Neuronal stem cell (in vitro differentiated cells): ENCODE measurements at regions not wholly inside any gene's neighbourhood (a gene's known extent, or its start where the extent isn't known, plus 50 kb on each side); places are given as distances from the start of the nearest gene placed in this dataset.

Source experiments
- DNase-seq: peaks from one replicate; pipeline ENCODE4 v3.0.0-alpha.2; 2013; ENCODE audit warnings: low spot score
- H2AFZ ChIP-seq: one replicate; pipeline ENCODE4 v1.6.1; 2013; ENCODE audit warnings: mild to moderate bottlenecking, low read length, inconsistent platforms
- H2AK5ac ChIP-seq: 2 replicates; pipeline ENCODE4 v1.6.1; 2013; ENCODE audit warnings: low read depth, mild to moderate bottlenecking, inconsistent platforms, low read length, moderate library complexity, mixed read lengths
- H2BK120ac ChIP-seq: 2 replicates; pipeline ENCODE4 v1.6.1; 2013; ENCODE audit warnings: low read depth, mild to moderate bottlenecking, inconsistent platforms, low read length, moderate library complexity, mixed read lengths
- H2BK12ac ChIP-seq: one replicate; pipeline ENCODE4 v1.6.1; 2013; ENCODE audit warnings: low read length, inconsistent platforms
- H2BK15ac ChIP-seq: 2 replicates; pipeline ENCODE4 v1.6.1; 2013; ENCODE audit warnings: mild to moderate bottlenecking, low read length, inconsistent platforms, mixed read lengths
- H2BK5ac ChIP-seq: one replicate; pipeline ENCODE4 v1.6.1; 2013; ENCODE audit warnings: inconsistent platforms, mild to moderate bottlenecking, low read length, moderate library complexity
- H3K14ac ChIP-seq: one replicate; pipeline ENCODE4 v1.6.1; 2013; ENCODE audit warnings: low read length, inconsistent platforms
- H3K18ac ChIP-seq: 2 replicates; pipeline ENCODE4 v1.6.1; 2013; ENCODE audit warnings: low read length, inconsistent platforms
- H3K23ac ChIP-seq: 2 replicates; pipeline ENCODE4 v1.6.1; 2013; ENCODE audit warnings: low read depth, mild to moderate bottlenecking, mixed read lengths, low read length, inconsistent platforms; ENCODE audit not compliant: poor library complexity
- H3K27ac ChIP-seq: replicated peaks from 3 replicates; pipeline ENCODE4 v1.5.1; 2013; ENCODE audit warnings: low read length, inconsistent platforms
- H3K27me3 ChIP-seq, 3 experiments: 2 replicates each; pipeline ENCODE4 v1.6.1; 2013; ENCODE audit warnings: low read length in 3 of 3, mild to moderate bottlenecking in 2 of 3, inconsistent platforms in 1 of 3, low read depth in 1 of 3, mixed read lengths in 1 of 3, moderate library complexity in 1 of 3; ENCODE audit not compliant: control insufficient read depth in 3 of 3, insufficient read depth in 3 of 3
- H3K36me3 ChIP-seq, 2 donors: replicated peaks in 1 of 2; 2 replicates each; pipeline ENCODE4 v1.6.1; 2013; ENCODE audit warnings: low read length in 2 of 2; ENCODE audit not compliant: control insufficient read depth in 2 of 2, insufficient read depth in 2 of 2
- H3K4ac ChIP-seq: 2 replicates; pipeline ENCODE4 v1.6.1; 2013; ENCODE audit warnings: inconsistent platforms, mild to moderate bottlenecking, low read length, moderate library complexity
- H3K4me1 ChIP-seq, 2 donors: 1 replicate in 1 of 2; 2 replicates in 1 of 2; pipeline ENCODE4 v1.6.1; 2013; ENCODE audit warnings: low read length in 2 of 2, low read depth in 1 of 2; ENCODE audit not compliant: control insufficient read depth in 2 of 2, insufficient read depth in 1 of 2
- H3K4me2 ChIP-seq: one replicate; pipeline ENCODE4 v1.6.1; 2013; ENCODE audit warnings: mild to moderate bottlenecking, low read length, inconsistent platforms; ENCODE audit not compliant: insufficient read depth, poor library complexity, severe bottlenecking
- H3K4me3 ChIP-seq, 2 donors: 2 replicates each; pipeline ENCODE4 v1.5.1; 2013; ENCODE audit warnings: low read length in 2 of 2, mild to moderate bottlenecking in 2 of 2, inconsistent platforms in 1 of 2, moderate library complexity in 1 of 2
- H3K79me1 ChIP-seq: one replicate; pipeline ENCODE4 v1.6.1; 2013; ENCODE audit warnings: low read depth, mild to moderate bottlenecking, inconsistent platforms, low read length, moderate library complexity
- H3K9ac ChIP-seq: one replicate; pipeline ENCODE4 v1.6.1; 2013; ENCODE audit warnings: mild to moderate bottlenecking, low read depth, low read length, inconsistent platforms; ENCODE audit not compliant: poor library complexity
- H3K9me3 ChIP-seq, 2 donors: replicated peaks in 1 of 2; 2 replicates each; pipeline versions ENCODE3 to v1.6.1; 2013; ENCODE audit warnings: low read length in 2 of 2, mild to moderate bottlenecking in 2 of 2, inconsistent platforms in 1 of 2, low read depth in 1 of 2, mixed read lengths in 1 of 2, moderate library complexity in 1 of 2; ENCODE audit not compliant: control insufficient read depth in 2 of 2, insufficient read depth in 1 of 2
- H4K8ac ChIP-seq: one replicate; pipeline ENCODE4 v1.6.1; 2013; ENCODE audit warnings: low read depth, mild to moderate bottlenecking, inconsistent platforms, low read length, moderate library complexity
- H4K91ac ChIP-seq: one replicate; pipeline ENCODE4 v1.6.1; 2013; ENCODE audit warnings: low read length, low read depth, mild to moderate bottlenecking, inconsistent platforms; ENCODE audit not compliant: poor library complexity
- WGBS, 2 donors: extraction: QIAGEN DNeasy Blood & Tissue Kit; methylation state at CpG; one replicate each; pipeline ENCODE4 v1.1.7; 2013; ENCODE audit warnings: missing lambda C conversion rate in 2 of 2, mixed read lengths in 1 of 2; ENCODE audit not compliant: insufficient read length in 2 of 2, insufficient replicate concordance in 1 of 2; ENCODE audit errors: extremely low coverage in 2 of 2; 5-methylcytosine and 5-hydroxymethylcytosine counted together

DNA sequence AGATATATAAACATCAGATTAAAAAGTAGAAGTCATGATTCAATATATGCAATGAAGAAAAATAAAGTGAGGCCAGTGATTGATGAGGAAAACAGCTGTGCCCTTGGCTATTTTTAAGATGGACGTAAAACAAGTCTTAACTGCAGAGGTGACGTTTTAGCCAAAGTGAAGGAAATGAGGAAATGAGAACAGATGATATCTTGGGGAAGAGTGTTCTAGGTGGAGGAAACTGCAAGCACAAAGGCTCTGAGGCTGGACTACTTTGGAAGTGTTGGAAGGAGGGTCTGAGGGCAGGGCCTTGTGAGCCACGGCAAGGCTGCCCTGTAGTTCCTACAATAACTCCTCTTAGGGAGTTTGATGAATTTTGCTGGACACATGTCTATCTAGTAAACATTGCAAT, 140.5 kb upstream of the AKR1E2 start:
- Histone ChIP-seq H3K9ac (no peak overlapping the region), H2BK12ac (no peak overlapping the region), H2BK15ac (no peak overlapping the region), H3K4ac (no peak overlapping the region), H3K4me2 (no peak overlapping the region), H2AFZ (peak overlapping the region; percentile 41), H3K14ac (no peak overlapping the region), H3K27ac (no peak overlapping the region), H3K9me3 (no peaks in the 10 kb centered on the region), H3K27me3 (no peaks in the 10 kb centered on the region), H4K91ac (no peak overlapping the region), H2BK120ac (no peak overlapping the region), H3K4me3 (no peak overlapping the region), H2BK5ac (no peak overlapping the region), H3K36me3 (no peaks in the 10 kb centered on the region), H3K18ac (no peak overlapping the region), H4K8ac (no peak overlapping the region), H3K4me1 (peaks cover 0 to 2% of the 10 kb centered on the region in 2 donors), H3K79me1 (no peaks in the 10 kb centered on the region), H2AK5ac (no peak overlapping the region), H3K23ac (no peak overlapping the region)
- no CpG with 5 or more reads among the region's 3 CpGs for WGBS, 2 donors
- no peak for DNase-seq

DNA sequence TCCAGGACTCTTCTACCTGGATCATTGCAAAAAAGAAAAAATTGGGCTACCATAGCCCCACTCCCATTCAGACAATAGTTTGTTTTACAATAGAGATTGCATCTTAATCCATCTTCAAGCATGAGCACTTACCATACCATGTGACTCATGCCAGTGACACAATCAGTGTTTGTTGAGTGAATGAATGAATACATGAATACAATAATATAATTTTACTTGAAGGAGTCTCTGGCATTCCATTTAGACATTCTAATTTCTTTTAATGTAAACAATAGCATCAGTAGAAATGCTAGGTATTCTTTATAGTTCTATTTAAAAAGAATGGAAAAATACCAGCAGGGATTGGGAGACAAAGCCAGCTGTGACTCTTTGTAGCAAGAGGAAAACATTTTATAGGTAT, 141.6 kb upstream of the AKR1E2 start:
- no peak overlapping the region for H3K9ac ChIP-seq
- no peak overlapping the region for H3K23ac ChIP-seq
- H3K4me2 ChIP-seq = no peak overlapping the region
- H4K91ac ChIP-seq = no peak overlapping the region
- no peak overlapping the region for H3K4me3 ChIP-seq
- no peak overlapping the region for H3K27ac ChIP-seq
- no peak overlapping the region for H3K4ac ChIP-seq
- peaks cover 0 to 2% of the 10 kb centered on the region in 2 donors for H3K4me1 ChIP-seq
- H2BK120ac ChIP-seq = no peak overlapping the region
- H2BK5ac ChIP-seq = no peak overlapping the region
- H2BK15ac ChIP-seq = no peak overlapping the region
- no peaks in the 10 kb centered on the region for H3K9me3 ChIP-seq
- no peak overlapping the region for H2AFZ ChIP-seq
- H2AK5ac ChIP-seq = no peak overlapping the region
- no peak for DNase-seq
- no peaks in the 10 kb centered on the region for H3K79me1 ChIP-seq
- H4K8ac ChIP-seq = no peak overlapping the region
- H3K27me3 ChIP-seq = no peaks in the 10 kb centered on the region
- no peaks in the 10 kb centered on the region for H3K36me3 ChIP-seq
- no peak overlapping the region for H2BK12ac ChIP-seq
- no peak overlapping the region for H3K18ac ChIP-seq
- no peak overlapping the region for H3K14ac ChIP-seq

DNA sequence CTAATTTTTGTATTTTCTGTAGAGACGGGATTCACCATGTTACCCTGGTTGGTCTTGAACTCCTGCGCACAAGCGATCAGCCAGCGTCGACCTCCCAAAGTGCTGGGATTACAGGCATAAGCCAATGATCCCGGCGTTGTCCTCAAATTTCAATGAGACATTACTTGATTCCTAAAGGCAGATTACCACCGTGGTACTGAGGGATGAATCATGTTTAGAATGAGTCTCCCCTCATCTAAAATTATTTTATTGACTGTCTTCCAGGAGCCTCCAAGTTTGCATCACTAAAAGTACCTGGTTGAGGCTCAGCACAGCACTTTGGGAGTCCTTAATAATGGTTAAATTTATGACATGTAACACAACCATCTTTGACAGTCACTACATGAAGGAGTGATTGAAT, 142.2 kb upstream of the AKR1E2 start:
- H3K9me3 ChIP-seq = no peaks in the 10 kb centered on the region
- no peak overlapping the region for H3K9ac ChIP-seq
- DNase-seq = no peak
- no peak overlapping the region for H2BK5ac ChIP-seq
- no peak overlapping the region for H2BK15ac ChIP-seq
- no peaks in the 10 kb centered on the region for H3K27me3 ChIP-seq
- no peak overlapping the region for H2BK12ac ChIP-seq
- H2AK5ac ChIP-seq = no peak overlapping the region
- H3K23ac ChIP-seq = no peak overlapping the region
- H3K18ac ChIP-seq = no peak overlapping the region
- no peaks in the 10 kb centered on the region for H3K36me3 ChIP-seq
- H4K91ac ChIP-seq = no peak overlapping the region
- no peak overlapping the region for H3K14ac ChIP-seq
- H3K27ac ChIP-seq = no peak overlapping the region
- no peak overlapping the region for H4K8ac ChIP-seq
- H3K4me3 ChIP-seq = no peak overlapping the region
- peaks cover 0 to 2% of the 10 kb centered on the region in 2 donors for H3K4me1 ChIP-seq
- H2BK120ac ChIP-seq = no peak overlapping the region
- H3K4ac ChIP-seq = no peak overlapping the region
- H3K79me1 ChIP-seq = no peaks in the 10 kb centered on the region
- WGBS, 2 donors = no CpG with 5 or more reads among the region's 8 CpGs
- H2AFZ ChIP-seq = no peak overlapping the region
- no peak overlapping the region for H3K4me2 ChIP-seq

DNA sequence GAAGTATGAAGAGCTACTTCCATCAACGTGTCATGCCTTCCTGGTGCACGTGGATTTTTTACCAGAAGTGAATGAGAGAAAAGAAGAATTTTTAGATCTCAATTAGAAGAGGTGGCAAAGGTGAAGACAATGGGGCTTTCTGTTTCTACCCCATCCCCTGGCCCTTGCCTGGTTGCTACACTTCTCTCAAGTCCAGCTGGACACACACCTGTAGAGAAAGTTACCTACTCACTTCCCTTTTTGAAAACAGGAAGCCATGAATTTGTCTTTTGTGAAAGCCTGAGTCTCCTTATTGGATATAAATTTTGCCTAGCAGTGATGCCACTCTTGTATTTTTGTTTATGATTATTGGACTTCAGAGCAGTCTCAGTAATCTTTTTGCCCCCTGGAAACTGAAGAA, 142.9 kb upstream of the AKR1E2 start:
- Histone ChIP-seq H3K4me3 (no peak overlapping the region), H2AK5ac (no peak overlapping the region), H4K8ac (no peak overlapping the region), H3K36me3 (no peaks in the 10 kb centered on the region), H3K18ac (no peak overlapping the region), H3K9ac (no peak overlapping the region), H3K4me2 (no peak overlapping the region), H4K91ac (no peak overlapping the region), H3K14ac (no peak overlapping the region), H2BK12ac (no peak overlapping the region), H3K4ac (no peak overlapping the region), H2BK5ac (no peak overlapping the region), H2BK15ac (no peak overlapping the region), H3K27ac (no peak overlapping the region), H3K4me1 (peaks cover 0 to 2% of the 10 kb centered on the region in 2 donors), H3K79me1 (no peaks in the 10 kb centered on the region), H3K27me3 (no peaks in the 10 kb centered on the region), H3K9me3 (no peaks in the 10 kb centered on the region), H2AFZ (no peak overlapping the region), H3K23ac (no peak overlapping the region), H2BK120ac (no peak overlapping the region)
- DNase-seq = no peak
- WGBS, 2 donors = no CpG with 5 or more reads among the region's 2 CpGs
